ENCODE measurements at regions not wholly inside any gene's neighbourhood (a gene's known extent, or its start where the extent isn't known, plus 50 kb on each side); places are given as distances from the start of the nearest gene placed in this dataset.
"Not testable (repeated sequence)": the region's sequence is repeated elsewhere in the genome, so short reads cannot be mapped to it uniquely, and the experiment has no call there.

DNA sequence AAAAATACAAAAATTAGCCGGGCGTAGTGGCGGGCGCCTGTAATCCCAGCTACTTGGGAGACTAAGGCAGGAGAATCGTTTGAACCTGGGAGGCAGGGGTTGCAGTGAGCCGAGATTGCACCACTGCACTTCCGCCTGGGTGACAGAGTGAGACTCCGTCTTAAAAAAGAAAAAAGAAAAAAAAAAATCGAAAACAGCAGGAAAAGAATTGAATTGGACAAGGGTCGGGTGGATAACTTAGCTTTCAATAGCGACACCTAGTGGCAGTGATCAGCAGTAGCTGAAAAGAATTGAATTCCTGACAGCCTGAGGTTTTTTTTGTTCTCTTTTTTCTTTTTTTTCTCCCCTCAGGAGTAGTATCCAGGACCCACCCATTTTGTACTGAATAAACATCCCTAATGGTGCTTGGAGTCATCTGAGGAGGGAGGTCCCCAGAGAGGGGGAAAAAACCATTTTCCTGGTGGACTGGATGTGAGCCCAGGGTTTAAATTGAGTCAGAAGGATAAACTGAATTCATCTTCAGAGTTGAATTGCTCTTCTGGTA is 55.1 kb downstream of the CYCS start:
- DNase-seq (ENCODE audit: low spot score) = peak; percentile 71

DNA sequence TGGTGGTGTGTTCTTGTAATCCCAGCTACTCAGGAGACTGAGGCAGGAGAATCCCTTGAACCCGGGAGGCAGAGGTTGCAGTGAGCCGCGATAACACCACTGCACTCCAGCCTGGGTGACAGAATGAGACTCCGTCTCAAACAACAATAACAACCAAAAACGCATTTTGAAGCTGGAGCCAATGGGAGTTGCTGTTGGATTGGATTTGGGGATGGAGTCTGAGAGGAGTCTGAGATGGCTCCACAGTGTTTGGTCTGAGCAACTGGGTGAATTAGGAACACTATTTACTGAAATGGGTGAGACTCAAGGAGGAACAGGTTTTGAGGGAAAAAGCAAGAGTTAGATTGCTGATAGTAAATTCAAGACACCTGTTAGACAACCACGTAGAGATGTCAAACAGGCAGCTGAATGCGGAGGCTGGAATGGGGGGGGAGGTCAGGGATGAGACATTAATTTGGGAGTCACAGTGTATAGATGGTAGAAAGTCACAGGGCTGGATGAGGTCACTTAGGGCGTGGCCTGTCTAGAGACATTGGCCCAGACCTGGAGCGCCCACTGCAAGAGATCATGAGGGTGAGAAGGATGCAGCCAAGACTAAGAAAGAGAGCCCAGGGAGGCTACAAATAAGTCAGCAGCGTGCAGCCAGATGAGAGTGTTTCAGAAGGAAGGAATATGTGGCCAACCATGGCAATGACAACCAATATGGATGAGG is 56.4 kb downstream of the CYCS start:
- no peak for DNase-seq (ENCODE audit: low spot score)

DNA sequence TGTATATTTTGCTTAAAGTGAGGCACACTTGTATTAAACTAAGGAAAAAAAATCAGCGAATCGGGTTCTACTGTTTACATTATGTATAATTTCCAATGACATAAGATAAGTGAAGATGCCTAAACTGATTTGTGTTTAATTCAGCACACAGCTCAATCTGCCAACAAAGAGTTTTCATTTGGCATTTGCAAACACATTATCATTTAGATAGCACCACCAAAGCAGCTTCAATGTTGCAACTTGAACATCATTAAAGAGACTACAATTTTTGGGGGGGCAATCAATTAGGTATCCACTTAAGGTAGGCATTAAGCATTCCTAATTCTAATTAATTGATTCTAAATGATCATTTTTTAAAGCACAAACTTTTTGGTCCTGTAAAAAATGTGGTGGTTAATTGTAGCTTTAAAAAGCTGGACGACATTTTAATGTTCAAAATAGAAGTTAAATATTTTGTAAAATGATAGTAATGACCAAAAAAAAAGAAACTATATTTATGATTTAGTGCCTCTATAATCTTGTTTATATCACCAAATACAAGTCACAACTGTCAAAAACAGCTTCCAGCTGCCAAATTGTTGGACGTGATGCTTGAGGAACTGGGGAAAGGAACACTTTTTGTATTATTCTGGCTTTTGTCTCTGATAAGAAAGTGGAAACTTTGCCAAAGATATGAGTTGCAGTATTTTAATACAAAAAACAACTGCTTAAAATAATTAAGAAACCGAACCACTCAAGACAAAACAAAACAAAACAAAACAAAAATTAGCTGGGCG is 57.1 kb downstream of the CYCS start:
- no peak for DNase-seq (ENCODE audit: low spot score)

DNA sequence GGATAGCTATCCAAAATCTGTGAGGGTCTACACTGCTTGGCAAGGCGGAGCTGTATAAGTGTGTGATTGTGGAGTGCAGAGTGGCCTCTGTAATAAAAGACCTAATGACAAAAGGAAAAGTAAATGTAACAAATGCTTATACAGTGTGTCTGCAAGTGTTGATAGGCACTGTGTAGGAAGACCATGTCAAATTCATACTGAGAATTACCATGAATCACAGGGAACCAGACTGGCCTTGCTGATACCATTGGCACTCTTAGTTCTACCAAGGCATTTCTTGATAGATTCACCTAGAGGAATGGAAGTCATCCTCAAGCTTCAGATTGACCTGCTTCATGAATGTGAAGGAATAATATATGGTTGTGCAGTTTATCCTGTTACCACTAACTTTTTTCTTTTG is 58.8 kb downstream of the CYCS start:
- DNase-seq (ENCODE audit: low spot score) = no peak

DNA sequence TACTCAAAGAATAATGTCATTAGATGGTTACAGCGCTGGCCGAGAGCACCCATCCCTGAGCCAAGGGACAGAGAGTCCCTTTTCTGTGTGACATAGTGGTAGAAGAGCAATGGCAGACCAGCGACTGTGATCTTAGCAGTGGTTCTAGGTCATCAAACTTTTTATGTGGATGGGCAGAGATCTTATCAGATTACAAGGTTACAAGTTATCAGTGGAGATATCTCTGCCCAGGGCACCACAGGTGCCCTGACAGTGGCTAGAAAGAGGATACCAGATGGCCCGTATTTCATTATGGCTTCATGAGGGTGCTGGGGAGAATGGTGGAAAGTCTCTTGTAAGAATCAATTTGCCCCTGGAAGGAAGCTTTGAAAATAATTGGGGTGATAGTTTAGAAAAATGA is 62.7 kb downstream of the CYCS start:
- no peak for DNase-seq (ENCODE audit: low spot score)

DNA sequence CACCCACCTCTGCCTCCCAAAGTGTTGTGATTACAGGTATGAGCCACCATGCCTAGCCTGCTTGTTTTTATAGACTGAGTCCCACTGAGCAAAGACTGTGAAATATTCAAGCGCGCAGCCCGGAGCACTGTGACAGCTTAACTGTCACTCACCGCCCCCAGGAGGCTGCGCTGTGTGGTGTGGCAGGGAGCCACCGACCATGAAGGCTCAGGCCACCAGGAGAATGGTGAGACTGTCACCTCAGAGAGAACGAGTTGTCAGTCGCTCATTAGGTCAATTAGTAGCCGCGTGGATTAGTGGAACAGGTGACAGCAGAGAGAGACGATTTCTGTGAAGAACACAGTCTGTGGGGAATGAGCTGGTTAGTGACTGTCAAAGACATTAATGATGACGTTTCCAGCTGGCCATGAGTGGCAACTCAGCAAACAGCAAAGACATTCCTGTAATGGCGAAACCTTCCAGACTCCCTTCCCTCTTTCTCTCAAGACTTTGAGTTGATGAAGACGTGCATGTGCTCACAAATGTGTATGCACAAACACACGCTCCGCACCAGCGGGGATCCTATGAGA is 64.5 kb downstream of the CYCS start:
- DNase-seq (ENCODE audit: low spot score) = no peak

DNA sequence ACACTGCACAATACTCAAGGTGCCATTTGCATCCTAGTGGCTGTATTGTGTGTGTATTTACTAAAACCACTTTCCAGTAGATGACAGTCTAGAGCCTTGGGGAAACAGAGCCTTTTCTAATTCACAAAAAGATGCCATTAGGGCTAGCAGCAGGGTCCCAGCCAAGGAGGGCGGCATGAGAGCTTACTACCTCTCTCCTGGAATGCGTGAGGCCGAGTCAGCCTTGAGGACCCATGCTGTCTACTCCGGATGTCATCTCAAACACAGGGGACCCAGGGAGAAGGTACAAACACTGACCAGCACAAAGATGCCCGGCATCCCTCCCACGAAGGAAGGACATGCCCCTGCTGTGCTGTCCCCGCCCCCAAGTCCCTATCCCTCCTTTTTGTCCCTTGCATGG is 65.5 kb downstream of the CYCS start:
- no peak for DNase-seq (ENCODE audit: low spot score)

DNA sequence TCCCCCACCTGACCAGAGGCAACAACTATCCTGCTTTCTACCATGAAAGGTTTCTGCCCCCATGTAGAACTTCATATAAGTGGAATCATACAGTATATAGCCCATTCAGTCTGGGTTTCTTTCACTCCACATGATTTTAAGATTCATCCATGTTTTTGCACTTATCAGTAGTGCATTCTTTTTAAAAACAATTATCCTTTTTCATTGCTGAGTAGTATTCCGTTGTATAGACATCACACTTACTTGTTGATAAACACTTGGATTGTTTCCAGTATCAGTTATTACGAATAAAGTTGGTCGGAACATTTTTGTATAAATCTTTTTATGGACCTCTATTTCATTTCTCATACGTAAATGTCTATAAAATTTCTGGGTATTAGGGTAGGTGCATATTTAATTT is 68.7 kb downstream of the CYCS start:
- DNase-seq (ENCODE audit: low spot score) = no peak

DNA sequence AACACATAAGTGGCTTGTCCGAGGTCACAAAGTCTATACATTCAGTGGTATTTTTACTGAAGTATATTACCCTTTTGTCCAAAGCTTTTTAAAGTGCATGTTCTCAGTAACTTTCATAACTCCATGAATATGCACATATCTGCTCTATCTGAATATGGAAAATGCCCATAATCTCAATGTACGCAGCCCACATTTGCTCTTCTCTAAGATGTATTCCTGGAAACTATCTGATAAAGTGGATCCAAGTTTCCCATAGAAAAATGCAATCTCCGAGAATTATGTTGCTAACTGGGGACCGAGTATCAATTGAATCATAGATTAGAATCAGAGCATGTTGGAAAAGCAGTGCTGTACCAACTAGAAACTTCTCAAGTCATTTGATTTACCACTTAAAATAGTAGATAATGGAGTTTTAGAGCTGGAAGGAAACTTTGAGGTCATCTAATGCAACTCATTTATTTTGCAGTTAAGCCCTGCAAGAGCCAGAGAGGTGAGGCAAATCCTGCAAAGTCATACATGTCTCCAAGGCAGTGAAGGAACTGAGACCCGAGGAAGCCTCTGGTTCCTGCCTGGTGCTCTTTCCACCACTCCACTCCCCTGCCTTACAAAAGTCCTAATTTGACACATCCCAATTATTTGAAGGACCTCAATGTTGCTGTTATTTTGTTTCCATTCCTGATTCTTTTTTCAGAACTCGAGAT is 69.4 kb downstream of the CYCS start:
- no peak for DNase-seq (ENCODE audit: low spot score)

DNA sequence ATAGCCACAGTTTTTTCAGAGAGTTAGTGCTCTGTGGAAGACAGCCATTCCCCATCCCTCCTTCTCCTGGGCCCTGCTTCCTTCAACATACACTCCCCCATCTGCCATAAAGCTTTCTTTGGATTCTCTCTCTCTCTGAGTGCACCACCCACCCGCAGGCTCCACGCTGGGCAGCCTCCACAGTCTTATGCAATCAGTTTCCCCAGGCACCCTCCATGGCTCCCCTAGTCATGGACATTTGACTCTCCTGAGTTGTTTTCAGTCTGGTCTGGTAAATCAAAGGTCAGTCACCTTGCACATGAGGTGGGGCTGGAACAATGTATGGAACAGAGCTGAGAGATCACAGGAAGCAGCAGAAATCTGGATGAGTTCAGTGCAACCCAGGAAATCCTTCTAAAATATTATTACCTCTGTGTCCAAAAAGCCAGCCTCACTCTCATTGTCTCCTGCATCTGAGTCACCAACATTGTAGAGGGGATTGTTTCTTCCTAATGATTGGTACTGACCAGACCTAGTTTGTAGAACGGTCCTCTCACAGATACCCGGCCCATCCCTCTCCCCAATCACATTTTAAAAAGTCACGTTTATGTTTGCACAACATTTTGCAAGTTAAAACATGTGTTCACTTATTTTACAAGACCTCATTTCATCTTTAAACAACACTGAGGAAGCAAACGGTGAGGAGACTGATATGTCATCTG is 70.1 kb downstream of the CYCS start:
- no peak for DNase-seq (ENCODE audit: low spot score)

DNA sequence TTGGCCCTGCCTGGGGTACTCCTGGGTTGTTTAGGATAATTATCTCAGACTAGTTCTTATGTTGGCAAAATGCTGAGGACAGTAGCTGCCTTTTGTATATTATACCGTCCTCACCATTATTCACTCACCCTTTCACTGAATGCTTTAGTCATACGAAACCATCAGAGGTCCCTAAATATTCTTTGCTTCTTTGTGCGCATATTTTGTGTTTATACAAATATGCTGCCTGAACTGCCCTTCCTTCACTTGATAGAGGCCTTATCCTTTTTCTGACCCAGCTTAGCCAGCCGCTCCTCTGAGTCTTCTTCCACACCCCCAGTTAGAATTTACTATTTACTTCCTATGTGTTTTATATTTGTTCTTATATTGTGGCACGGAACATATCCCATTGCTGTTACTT is 70.2 kb upstream of the OSBPL3 start:
- no peak for DNase-seq (ENCODE audit: low spot score)

DNA sequence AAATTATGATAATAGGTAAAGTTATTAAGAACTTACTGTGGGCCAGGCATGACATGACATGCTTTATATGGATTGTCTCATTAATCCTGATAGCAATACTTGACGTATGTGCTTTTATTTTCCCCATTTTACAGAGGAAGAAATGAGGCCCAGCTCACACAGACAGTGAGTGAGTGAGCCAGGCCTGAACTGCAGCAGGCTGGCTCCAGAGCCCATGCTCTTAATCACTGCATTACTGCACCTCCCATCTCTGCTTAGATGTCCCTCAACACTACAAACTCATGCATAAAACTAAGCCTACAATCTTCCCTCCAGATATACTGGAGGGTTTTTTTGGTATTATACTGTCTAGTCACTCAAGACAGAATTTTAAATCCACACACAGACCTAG is 68.5 kb upstream of the OSBPL3 start:
- DNase-seq (ENCODE audit: low spot score) = no peak

DNA sequence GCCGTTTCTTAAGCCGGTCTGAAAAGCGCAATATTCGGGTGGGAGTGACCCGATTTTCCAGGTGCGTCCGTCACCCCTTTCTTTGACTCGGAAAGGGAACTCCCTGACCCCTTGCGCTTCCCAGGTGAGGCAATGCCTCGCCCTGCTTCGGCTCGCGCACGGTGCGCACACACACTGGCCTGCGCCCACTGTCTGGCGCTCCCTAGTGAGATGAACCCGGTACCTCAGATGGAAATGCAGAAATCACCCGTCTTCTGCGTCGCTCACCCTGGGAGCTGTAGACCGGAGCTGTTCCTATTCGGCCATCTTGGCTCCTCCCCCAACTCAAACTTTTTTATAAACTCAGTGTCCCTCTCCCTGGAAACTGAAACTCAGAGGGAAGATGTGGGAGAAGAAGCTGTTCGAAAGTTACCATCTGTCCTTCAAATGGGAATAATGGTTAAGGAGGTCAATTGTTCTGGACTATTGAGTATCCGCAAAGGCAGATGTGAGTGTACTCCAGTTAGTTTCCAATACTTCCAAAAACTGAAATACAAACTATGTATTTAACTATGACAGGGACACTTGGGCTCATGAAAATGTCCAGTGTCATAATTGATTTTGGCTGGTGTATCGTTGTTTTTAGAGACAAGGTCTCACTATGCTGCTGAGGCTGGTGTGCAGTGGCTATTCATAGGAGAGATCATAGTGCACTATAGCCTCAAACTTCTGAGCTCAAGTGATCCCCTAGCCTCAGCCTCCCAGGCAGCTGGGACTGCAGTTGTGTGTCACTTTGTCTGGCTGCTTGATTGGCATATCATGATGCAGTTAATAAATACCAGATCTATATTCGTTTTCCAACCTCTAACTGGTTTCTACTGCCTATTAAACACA is 67.8 kb upstream of the OSBPL3 start:
- not testable (repeated sequence) for DNase-seq (ENCODE audit: low spot score)

DNA sequence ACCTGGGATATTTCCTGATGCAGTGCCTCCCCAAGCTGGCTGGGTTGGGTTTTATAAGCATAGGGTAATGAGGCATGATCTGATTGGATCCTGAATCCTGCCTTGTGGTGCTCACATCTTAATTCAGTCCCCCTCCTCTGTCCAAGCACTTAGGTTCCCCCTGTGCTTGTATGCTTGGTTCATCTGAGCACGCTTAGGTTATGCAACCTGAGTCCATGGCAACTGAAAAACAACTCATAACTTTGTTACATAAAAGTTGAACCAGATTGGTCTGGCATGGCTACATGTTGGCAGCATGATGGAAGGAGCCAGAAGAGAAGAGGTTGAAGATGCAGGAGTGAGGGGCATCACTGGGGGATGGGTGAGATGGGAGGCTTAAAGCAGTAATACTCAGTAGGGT is 57.3 kb upstream of the OSBPL3 start:
- no peak for DNase-seq (ENCODE audit: low spot score)

DNA sequence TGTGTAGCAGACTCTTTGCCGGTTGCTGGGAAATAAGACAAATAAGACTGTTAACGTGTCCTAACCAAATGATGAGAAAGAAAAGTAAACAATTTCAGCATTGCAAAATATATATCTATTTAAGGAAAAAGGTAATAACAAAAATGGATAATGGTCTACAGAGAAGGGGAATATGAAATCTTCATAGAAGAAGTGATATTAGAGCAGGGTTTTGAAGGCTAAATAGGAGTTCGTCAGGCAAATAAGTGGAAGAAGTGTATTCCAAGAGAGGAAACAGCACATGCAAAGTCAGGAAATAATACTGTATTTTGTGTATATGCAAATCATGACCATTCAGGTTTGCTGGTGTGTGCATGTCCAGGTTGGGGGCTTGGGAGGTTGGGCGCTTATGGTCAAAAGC is 55.3 kb upstream of the OSBPL3 start:
- DNase-seq (ENCODE audit: low spot score) = no peak

DNA sequence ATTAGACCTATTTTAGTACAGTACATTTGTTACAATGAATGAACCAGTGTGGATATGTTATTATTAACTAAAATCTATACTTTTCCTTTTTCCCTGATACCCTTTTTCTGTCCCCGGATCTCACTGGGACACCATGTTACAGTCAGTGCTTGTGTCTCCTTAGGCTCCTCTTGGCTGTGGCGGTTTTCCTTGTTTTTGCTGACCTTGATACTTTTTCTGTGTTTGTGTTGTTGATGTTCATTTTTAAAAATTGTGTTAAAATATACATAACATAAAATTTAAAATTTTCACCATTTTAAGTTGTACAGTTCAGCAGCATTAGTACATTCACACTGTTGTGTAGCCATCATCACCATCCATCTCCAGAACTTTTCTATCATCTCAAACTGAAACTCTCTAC is 54.2 kb upstream of the OSBPL3 start:
- DNase-seq (ENCODE audit: low spot score) = no peak

DNA sequence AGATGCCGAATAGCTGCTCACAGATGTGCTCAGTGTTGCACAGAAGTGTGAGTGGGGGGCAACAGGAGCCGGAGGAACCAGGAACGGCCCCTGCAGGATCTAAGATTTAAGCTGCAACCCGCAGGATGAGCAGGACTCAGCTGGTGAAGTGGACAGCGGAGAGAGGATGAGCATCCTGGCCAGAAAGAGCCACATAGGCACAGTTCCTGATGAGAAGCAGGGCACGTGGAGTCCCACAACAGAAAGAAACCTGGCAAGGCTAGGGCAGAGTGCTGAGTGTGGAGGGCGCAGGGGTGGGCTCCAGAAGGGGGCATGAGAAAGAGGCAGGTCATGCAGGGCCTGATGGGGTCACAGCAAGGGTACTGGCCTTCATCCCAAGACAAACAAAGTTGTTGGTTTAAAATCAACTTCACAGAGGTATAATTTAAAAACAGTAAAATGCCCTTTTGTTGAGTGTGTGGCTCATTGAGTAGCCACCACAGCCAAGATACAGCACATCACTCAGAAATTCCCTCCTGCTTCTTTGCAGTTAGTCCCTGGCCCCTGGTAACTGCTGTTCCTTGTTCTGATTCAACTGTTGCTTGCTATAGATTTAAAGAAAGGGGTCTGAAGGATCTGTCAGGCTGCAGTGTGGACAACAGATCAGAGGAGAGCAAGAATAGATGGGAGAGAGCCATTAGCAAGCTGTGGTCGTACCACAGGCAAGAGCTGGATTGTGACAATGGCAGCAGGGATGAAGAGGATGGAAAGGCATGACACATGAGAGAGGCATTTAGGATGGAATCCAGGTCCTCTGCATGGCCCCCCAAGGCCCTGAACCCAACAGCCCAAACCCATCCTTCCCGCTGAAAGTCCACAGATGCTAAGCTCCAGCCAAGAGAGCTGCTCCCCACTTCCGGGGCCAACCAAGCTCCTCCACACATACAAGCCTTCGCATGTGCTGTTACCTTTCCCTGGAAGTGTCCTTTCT is 53.1 kb upstream of the OSBPL3 start:
- no peak for DNase-seq (ENCODE audit: low spot score)

DNA sequence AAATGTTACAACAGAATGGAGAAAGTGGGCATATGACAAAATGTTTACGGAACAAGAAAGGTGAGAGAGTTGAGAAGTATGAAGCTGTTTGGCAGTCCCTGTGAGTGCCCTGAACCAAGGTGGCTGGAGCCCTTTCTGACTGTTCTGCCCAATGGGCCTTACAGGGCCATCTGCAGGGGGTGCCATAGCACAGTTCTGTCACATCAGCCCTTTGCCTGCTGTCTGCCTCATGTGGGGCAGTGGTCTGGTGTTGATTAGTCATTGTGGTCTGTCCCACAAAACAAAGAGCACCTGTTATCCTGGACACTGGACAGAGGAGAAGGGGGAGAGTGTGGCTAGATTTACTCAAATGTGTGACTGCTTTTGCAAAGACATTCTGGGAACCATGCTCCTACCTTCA is 51.5 kb upstream of the OSBPL3 start:
- no peak for DNase-seq (ENCODE audit: low spot score)

DNA sequence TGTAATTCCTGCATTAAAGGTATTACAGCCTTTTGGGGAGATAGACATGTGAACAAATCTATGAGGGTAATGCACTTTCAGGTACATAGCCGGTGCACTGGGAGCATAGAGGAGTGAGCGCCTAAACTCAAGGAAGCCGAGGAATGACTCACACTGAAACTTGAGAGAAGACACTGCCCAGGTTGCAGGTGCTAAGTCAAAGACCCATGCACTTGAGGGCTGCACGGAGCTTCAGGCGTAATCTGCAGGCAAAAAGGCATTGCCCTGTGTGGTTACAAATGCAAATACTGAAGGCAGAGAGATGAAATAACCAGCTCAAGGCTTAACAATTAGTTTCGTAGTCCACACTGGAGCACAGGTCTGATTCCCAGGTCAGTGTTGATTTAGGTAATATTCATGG is 51.0 kb upstream of the OSBPL3 start:
- no peak for DNase-seq (ENCODE audit: low spot score)

Data from kidney capillary endothelial cell (primary cell).